ENCODE measurements at regions not wholly inside any gene's neighbourhood (a gene's known extent, or its start where the extent isn't known, plus 50 kb on each side); places are given as distances from the start of the nearest gene placed in this dataset.

GRCh38 chr3:162218479-162218878, 721.9 kb downstream of the OTOL1 start:
- no peak for DNase-seq (ENCODE audit: extremely low read depth in 1 of 4, low spot score in 3 of 4)
- 1% methylated on average over 4 of the region's 4 CpGs for WGBS (ENCODE audit: insufficient coverage, low coverage, missing lambda C conversion rate)
- Histone ChIP-seq H3K4me3 (no peak overlapping the region), H4K20me1 (replicated peaks; ENCODE audit: control insufficient read depth, insufficient read depth, low read length) (no peaks in the 10 kb centered on the region), H3K4me2 (ENCODE audit: insufficient read depth, low read length) (no peak overlapping the region), H2AFZ (ENCODE audit: low read depth, low read length) (no peak overlapping the region), H3K9me1 (ENCODE audit: control insufficient read depth, insufficient read depth, low read length) (no peaks in the 10 kb centered on the region), H3K27ac (ENCODE audit: extremely low read depth, low read depth, low read length) (no peak overlapping the region), H3K4me1 (replicated peaks in 1 of 2; ENCODE audit: control insufficient read depth in 2 of 2, insufficient read depth in 2 of 2, low read length in 2 of 2) (no peaks in the 10 kb centered on the region), H3K9me3 (replicated peaks; ENCODE audit: control insufficient read depth, insufficient read depth, low read depth, low read length) (no peaks in the 10 kb centered on the region), H3K9ac (ENCODE audit: insufficient read depth in 1 of 2, low read depth in 2 of 2, low read length in 2 of 2) (no peak overlapping the region), H3K36me3 (ENCODE audit: control insufficient read depth, insufficient read depth, low read length) (no peaks in the 10 kb centered on the region), H3K27me3 (ENCODE audit: control insufficient read depth in 2 of 2, insufficient read depth in 2 of 2, low read length in 2 of 2) (no peaks in the 10 kb centered on the region), H3K79me2 (ENCODE audit: control insufficient read depth, insufficient read depth, low read length) (no peaks in the 10 kb centered on the region)
- TF ChIP-seq CREBBP (IDR thresholded peaks at IDR 0.05; ENCODE audit: low read depth, low read length), result no peak
- ChIA-PET CTCF (ENCODE audit: low intra/inter-chr PET ratio) (no interaction called here), POLR2A (no interaction called here)
- ATAC-seq, result no peak
- FAIRE-seq, result no peak
- BruUV-seq (replicated peaks), result no TSS peak
- intact Hi-C loops (cut with micrococcal nuclease), result no loop called here
- in situ Hi-C loops (cut with MboI), result no loop called here

- in situ Hi-C loops (cut with MboI), result no loop called here
- TF ChIP-seq ZNF785 (CRISPR knock-in tag; IDR thresholded peaks at IDR 0.05), result no peak
- no peak for TF ChIP-seq HBP1 (CRISPR knock-in tag; IDR thresholded peaks at IDR 0.05)
- TF ChIP-seq, protein P1, sequence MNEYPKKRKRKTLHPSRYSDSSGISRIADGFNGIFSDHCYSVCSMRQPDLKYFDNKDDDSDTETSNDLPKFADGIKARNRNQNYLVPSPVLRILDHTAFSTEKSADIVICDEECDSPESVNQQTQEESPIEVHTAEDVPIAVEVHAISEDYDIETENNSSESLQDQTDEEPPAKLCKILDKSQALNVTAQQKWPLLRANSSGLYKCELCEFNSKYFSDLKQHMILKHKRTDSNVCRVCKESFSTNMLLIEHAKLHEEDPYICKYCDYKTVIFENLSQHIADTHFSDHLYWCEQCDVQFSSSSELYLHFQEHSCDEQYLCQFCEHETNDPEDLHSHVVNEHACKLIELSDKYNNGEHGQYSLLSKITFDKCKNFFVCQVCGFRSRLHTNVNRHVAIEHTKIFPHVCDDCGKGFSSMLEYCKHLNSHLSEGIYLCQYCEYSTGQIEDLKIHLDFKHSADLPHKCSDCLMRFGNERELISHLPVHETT (CRISPR knock-in tag; conservative IDR thresholded peaks at IDR 0.05 in 1 of 2, IDR thresholded peaks at IDR 0.05 in 1 of 2), result no peak
- no peak for TF ChIP-seq KAT7 (CRISPR knock-in tag; IDR thresholded peaks at IDR 0.05; ENCODE audit: borderline replicate concordance)
- TF ChIP-seq L3MBTL2 (IDR thresholded peaks at IDR 0.05), result no peak
- TF ChIP-seq ZBTB26 (CRISPR knock-in tag; IDR thresholded peaks at IDR 0.05), result no peak
- TF ChIP-seq EP300 (IDR thresholded peaks at IDR 0.05; ENCODE audit: low read length), result no peak
- no peak for TF ChIP-seq ZNF551 (CRISPR knock-in tag; IDR thresholded peaks at IDR 0.05)
- no peak for TF ChIP-seq ZNF77 (CRISPR knock-in tag; IDR thresholded peaks at IDR 0.05)
- TF ChIP-seq EHMT2 (IDR thresholded peaks at IDR 0.05), result no peak
- no peak for TF ChIP-seq PML (IDR thresholded peaks at IDR 0.05; ENCODE audit: low read length)
Observed at GRCh38 chr3:162224746-162225145, 728.1 kb downstream of the OTOL1 start.

More at GRCh38 chr3:162224746-162225145, 728.1 kb downstream of the OTOL1 start:
- ATAC-seq (no peak), DNase-seq (ENCODE audit: extremely low read depth in 1 of 4, low spot score in 3 of 4) (no peak), FAIRE-seq (no peak)
- no TSS peak for BruUV-seq (replicated peaks)
- intact Hi-C loops (cut with micrococcal nuclease), result no loop called here
- Histone ChIP-seq H3K4me1 (replicated peaks in 1 of 2; ENCODE audit: control insufficient read depth in 2 of 2, insufficient read depth in 2 of 2, low read length in 2 of 2) (no peaks in the 10 kb centered on the region), H3K36me3 (ENCODE audit: control insufficient read depth, insufficient read depth, low read length) (no peaks in the 10 kb centered on the region), H3K27ac (ENCODE audit: extremely low read depth, low read depth, low read length) (no peak overlapping the region), H4K20me1 (replicated peaks; ENCODE audit: control insufficient read depth, insufficient read depth, low read length) (no peaks in the 10 kb centered on the region), H3K9me3 (replicated peaks; ENCODE audit: control insufficient read depth, insufficient read depth, low read depth, low read length) (no peaks in the 10 kb centered on the region), H3K9me1 (ENCODE audit: control insufficient read depth, insufficient read depth, low read length) (no peaks in the 10 kb centered on the region), H3K9ac (ENCODE audit: insufficient read depth in 1 of 2, low read depth in 2 of 2, low read length in 2 of 2) (no peak overlapping the region), H3K27me3 (ENCODE audit: control insufficient read depth in 2 of 2, insufficient read depth in 2 of 2, low read length in 2 of 2) (no peaks in the 10 kb centered on the region), H3K4me2 (ENCODE audit: insufficient read depth, low read length) (no peak overlapping the region), H2AFZ (ENCODE audit: low read depth, low read length) (no peak overlapping the region), H3K4me3 (no peak overlapping the region), H3K79me2 (ENCODE audit: control insufficient read depth, insufficient read depth, low read length) (no peaks in the 10 kb centered on the region)
- 2% methylated on average over 3 of the region's 4 CpGs for WGBS (ENCODE audit: insufficient coverage, low coverage, missing lambda C conversion rate)
- POLR2A ChIA-PET, result no interaction called here
- CTCF ChIA-PET (ENCODE audit: low intra/inter-chr PET ratio), result no interaction called here
